ENCODE measurements at regions not wholly inside any gene's neighbourhood (a gene's known extent, or its start where the extent isn't known, plus 50 kb on each side); places are given as distances from the start of the nearest gene placed in this dataset.

GRCh38 chr9:86413971-86414880 is 60.0 kb upstream of the TUT7 start:
- peak; percentile 31 for TF ChIP-seq CTCF (IDR thresholded peaks at IDR 0.05; ENCODE audit: insufficient read depth, low read length, missing control alignments)
- ChIA-PET POLR2A (no interaction called here), CTCF (interaction anchor here (0.6 to 8.3 kb wide), 39 partner anchors 9 to 1398 kb away, joined by 3 to 62 read pairs (median 4); no protein-coding TSS in a partner anchor)
- H3K4me3 ChIP-seq (ENCODE audit: low read depth, low read length) = no peak overlapping the region
- no peak for DNase-seq (ENCODE audit: low read depth, low spot score)

- H3K4me3 ChIP-seq (ENCODE audit: low read depth, low read length) = no peak overlapping the region
- TF ChIP-seq CTCF (IDR thresholded peaks at IDR 0.05; ENCODE audit: insufficient read depth, low read length, missing control alignments) = no peak
- DNase-seq (ENCODE audit: low read depth, low spot score) = no peak
- POLR2A ChIA-PET = no interaction called here
- CTCF ChIA-PET = interaction anchor here (3.8 kb wide), 1 partner anchor 24 kb away, joined by 18 read pairs; no protein-coding TSS in a partner anchor
Observed at GRCh38 chr9:86410281-86410680, 56.1 kb upstream of the TUT7 start.

- TF ChIP-seq CTCF (IDR thresholded peaks at IDR 0.05; ENCODE audit: insufficient read depth, low read length, missing control alignments) = no peak
- ChIA-PET POLR2A (no interaction called here), CTCF (interaction anchor here (0.9 to 3.8 kb wide), 2 partner anchors 26 to 917 kb away, joined by 3 to 18 read pairs; no protein-coding TSS in a partner anchor)
- H3K4me3 ChIP-seq (ENCODE audit: low read depth, low read length) = no peak overlapping the region
- DNase-seq (ENCODE audit: low read depth, low spot score) = no peak
Observed at GRCh38 chr9:86408121-86408520, 53.9 kb upstream of the TUT7 start.

- DNase-seq (ENCODE audit: low read depth, low spot score) = no peak
- CTCF ChIA-PET = interaction anchor here (0.8 to 2.2 kb wide), 5 partner anchors 9 to 1256 kb away, joined by 3 to 11 read pairs (median 5); no protein-coding TSS in a partner anchor
- POLR2A ChIA-PET = no interaction called here
- no peak overlapping the region for H3K4me3 ChIP-seq (ENCODE audit: low read depth, low read length)
- no peak for TF ChIP-seq CTCF (IDR thresholded peaks at IDR 0.05; ENCODE audit: insufficient read depth, low read length, missing control alignments)
Observed at GRCh38 chr9:86407022-86407421, 52.8 kb upstream of the TUT7 start.

GRCh38 chr9:86406366-86406765 is 52.2 kb upstream of the TUT7 start:
- no peak for TF ChIP-seq CTCF (IDR thresholded peaks at IDR 0.05; ENCODE audit: insufficient read depth, low read length, missing control alignments)
- no peak for DNase-seq (ENCODE audit: low read depth, low spot score)
- ChIA-PET POLR2A (no interaction called here), CTCF (interaction anchor here (0.8 to 2.2 kb wide), 7 partner anchors 8 to 1257 kb away, joined by 3 to 24 read pairs (median 5); no protein-coding TSS in a partner anchor)
- H3K4me3 ChIP-seq (ENCODE audit: low read depth, low read length) = peak overlapping the region; percentile 32; the same call in 1 of the 2 replicates

- ChIA-PET POLR2A (interaction anchor here (0.8 kb wide), 1 partner anchor 84 kb away, joined by 4 read pairs; no protein-coding TSS in a partner anchor), CTCF (interaction anchor here (1.2 to 2.2 kb wide), 5 partner anchors 8 to 1257 kb away, joined by 3 to 24 read pairs (median 5); no protein-coding TSS in a partner anchor)
- no peak for TF ChIP-seq CTCF (IDR thresholded peaks at IDR 0.05; ENCODE audit: insufficient read depth, low read length, missing control alignments)
- DNase-seq (ENCODE audit: low read depth, low spot score) = peak; percentile 55
- H3K4me3 ChIP-seq (ENCODE audit: low read depth, low read length) = peak overlapping the region; percentile 32
Observed at GRCh38 chr9:86405926-86406325, 51.7 kb upstream of the TUT7 start.
